Bronchial epithelial cell (primary cell): ENCODE measurements at regions not wholly inside any gene's neighbourhood (a gene's known extent, or its start where the extent isn't known, plus 50 kb on each side); places are given as distances from the start of the nearest gene placed in this dataset.

ENCODE experiments used
- DNase-seq: peaks from one replicate; pipeline ENCODE4 v3.0.0-alpha.2; 2010; ENCODE audit warnings: low read depth
- FAIRE-seq: peaks from 2 replicates; lab custom pipeline; 2011; peaks lifted over from hg19 to GRCh38; lab: Jason Lieb, UNC
- H3K27me3 ChIP-seq: 2 replicates; pipeline ENCODE4 v1.5.1; 2011; ENCODE audit warnings: low read length; ENCODE audit not compliant: control insufficient read depth, insufficient read depth
- H3K36me3 ChIP-seq: 2 replicates; pipeline ENCODE4 v1.5.1; 2011; ENCODE audit warnings: low read length; ENCODE audit not compliant: control insufficient read depth, insufficient read depth
- H3K4me3 ChIP-seq: 2 replicates; pipeline ENCODE4 v1.5.1; 2011; ENCODE audit warnings: mild to moderate bottlenecking, low read depth, low read length, control low read depth
- TF ChIP-seq, protein P1 (sequence below): IDR thresholded peaks from 2 replicates; pipeline ENCODE4 v1.5.1; 2011; ENCODE audit warnings: mild to moderate bottlenecking, moderate library complexity, low read length, control low read depth, inconsistent platforms; ENCODE audit not compliant: insufficient read depth, severe bottlenecking

DNA sequence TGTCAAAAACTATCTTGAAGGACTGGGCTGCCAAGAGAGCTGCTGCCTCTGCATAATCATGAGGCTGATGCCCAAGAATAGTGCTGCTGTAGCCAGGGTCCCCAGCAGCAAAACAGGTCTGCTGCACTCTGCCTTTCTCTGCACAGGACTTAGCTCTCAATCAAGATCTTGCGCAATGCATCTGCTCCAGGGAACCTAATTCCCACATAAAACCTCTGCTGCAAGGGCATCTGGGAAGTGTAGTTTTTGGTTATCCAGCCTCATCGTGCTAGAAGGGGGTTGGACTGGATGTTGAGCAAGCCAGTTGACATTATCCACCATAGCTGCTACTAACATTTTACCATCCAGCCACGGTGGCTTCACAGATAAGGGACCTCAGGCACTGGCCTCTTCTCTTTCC, 192.7 kb downstream of the C11orf91 start:
- TF ChIP-seq, protein P1, sequence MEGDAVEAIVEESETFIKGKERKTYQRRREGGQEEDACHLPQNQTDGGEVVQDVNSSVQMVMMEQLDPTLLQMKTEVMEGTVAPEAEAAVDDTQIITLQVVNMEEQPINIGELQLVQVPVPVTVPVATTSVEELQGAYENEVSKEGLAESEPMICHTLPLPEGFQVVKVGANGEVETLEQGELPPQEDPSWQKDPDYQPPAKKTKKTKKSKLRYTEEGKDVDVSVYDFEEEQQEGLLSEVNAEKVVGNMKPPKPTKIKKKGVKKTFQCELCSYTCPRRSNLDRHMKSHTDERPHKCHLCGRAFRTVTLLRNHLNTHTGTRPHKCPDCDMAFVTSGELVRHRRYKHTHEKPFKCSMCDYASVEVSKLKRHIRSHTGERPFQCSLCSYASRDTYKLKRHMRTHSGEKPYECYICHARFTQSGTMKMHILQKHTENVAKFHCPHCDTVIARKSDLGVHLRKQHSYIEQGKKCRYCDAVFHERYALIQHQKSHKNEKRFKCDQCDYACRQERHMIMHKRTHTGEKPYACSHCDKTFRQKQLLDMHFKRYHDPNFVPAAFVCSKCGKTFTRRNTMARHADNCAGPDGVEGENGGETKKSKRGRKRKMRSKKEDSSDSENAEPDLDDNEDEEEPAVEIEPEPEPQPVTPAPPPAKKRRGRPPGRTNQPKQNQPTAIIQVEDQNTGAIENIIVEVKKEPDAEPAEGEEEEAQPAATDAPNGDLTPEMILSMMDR, result no peak
- Histone ChIP-seq H3K36me3 (no peaks in the 10 kb centered on the region), H3K4me3 (no peak overlapping the region), H3K27me3 (no peaks in the 10 kb centered on the region)
- DNase-seq (peak; percentile 60), FAIRE-seq (no peak)

DNA sequence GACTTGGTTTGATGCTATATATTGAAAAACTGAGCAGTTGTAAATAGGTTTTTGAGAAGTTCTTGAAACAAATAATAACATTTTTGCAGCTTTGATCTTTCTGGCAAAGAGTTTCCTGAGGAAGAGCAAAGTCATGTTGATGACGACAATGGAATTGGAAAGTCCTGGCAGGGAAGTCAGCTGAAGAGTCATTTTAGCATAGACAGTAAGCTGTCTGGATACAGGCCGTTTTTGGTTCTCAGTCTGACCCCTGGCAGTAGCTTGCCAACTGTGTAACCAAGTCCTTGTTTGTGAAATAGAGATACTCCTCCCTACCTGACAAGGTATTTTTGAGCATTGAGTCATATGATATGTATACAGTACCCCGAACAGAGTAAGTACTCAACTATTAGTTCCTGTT, 193.3 kb downstream of the C11orf91 start:
- H3K27me3 ChIP-seq, result no peaks in the 10 kb centered on the region
- no peak overlapping the region for H3K4me3 ChIP-seq
- DNase-seq (peak; percentile 37), FAIRE-seq (no peak)
- TF ChIP-seq, protein P1, result no peak
- H3K36me3 ChIP-seq, result no peaks in the 10 kb centered on the region

- DNase-seq (no peak), FAIRE-seq (peak; percentile 40)
- H3K36me3 ChIP-seq, result no peaks in the 10 kb centered on the region
- no peaks in the 10 kb centered on the region for H3K27me3 ChIP-seq
- TF ChIP-seq, protein P1, result no peak
- no peak overlapping the region for H3K4me3 ChIP-seq
Measured at GRCh38 chr11:33505093-33505492, 195.5 kb downstream of the C11orf91 start.

DNA sequence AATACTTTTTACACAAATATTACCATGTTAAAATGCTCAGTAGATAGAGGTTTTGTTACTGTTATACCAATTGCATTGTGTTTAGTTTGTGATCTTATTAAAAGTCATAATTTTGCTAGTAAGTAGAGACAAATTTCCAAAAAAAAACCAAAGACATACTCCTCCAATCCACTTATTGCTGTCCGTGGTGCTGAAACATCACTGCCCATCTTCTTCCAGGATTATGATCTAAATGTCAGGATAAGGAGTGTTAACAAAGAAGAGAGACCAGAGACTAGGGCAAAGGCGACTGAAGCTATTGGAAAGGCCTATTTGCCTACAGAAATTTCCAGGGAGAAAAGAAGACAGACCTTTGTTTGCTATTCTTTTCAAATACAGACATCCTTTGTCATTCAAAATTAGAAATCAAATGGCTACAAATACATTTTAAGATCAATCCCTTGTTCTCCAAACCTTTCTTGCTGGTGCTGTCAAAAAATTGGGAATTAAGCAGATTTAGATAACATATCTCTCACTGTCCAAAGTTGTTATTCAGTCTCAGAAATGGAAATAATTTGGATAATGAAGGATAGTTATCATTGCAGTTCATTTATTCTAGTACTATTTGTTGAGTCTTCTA, 199.7 kb downstream of the C11orf91 start:
- Histone ChIP-seq H3K36me3 (no peaks in the 10 kb centered on the region), H3K27me3 (no peaks in the 10 kb centered on the region), H3K4me3 (no peak overlapping the region)
- TF ChIP-seq, protein P1, result no peak
- FAIRE-seq, result no peak
- peak; percentile 37 for DNase-seq

GRCh38 chr11:33500332-33500731, 200.3 kb downstream of the C11orf91 start:
- H3K4me3 ChIP-seq, result no peak overlapping the region
- FAIRE-seq (no peak), DNase-seq (peak; percentile 14)
- H3K27me3 ChIP-seq, result no peaks in the 10 kb centered on the region
- TF ChIP-seq, protein P1, result no peak
- no peaks in the 10 kb centered on the region for H3K36me3 ChIP-seq

DNA sequence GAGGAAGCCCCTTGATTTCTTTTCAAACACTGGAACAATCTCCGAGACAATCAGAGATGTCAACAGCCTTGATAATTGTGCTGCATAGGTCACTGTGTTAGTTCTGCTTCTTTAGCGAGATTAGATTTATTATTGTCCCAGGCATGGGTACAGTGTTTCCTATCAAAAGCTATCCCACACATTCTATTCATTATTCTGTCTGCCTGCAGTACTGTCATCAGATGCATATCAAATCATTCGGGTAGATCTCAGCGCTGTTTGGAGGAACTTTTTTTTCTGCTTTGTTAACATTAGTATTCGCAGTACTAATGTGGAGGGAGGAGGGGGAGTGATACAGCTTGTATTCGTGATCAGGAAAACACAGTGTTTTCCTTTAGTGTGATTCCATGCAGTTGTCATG, 208.0 kb downstream of the C11orf91 start:
- no peak for DNase-seq
- TF ChIP-seq, protein P1, result no peak
- Histone ChIP-seq H3K27me3 (no peaks in the 10 kb centered on the region), H3K36me3 (no peaks in the 10 kb centered on the region), H3K4me3 (no peak overlapping the region)
- FAIRE-seq, result no peak
